GM19372 (cell line): ENCODE measurements at regions not wholly inside any gene's neighbourhood (a gene's known extent, or its start where the extent isn't known, plus 50 kb on each side); places are given as distances from the start of the nearest gene placed in this dataset.

ENCODE experiments used
- ATAC-seq: cut with Tn5 transposase; IDR thresholded peaks from one replicate; pipeline ENCODE4 v1.9.1; 2021; ENCODE audit warnings: mild to moderate bottlenecking, low read depth, moderate library complexity; ENCODE audit not compliant: unreplicated experiment

DNA sequence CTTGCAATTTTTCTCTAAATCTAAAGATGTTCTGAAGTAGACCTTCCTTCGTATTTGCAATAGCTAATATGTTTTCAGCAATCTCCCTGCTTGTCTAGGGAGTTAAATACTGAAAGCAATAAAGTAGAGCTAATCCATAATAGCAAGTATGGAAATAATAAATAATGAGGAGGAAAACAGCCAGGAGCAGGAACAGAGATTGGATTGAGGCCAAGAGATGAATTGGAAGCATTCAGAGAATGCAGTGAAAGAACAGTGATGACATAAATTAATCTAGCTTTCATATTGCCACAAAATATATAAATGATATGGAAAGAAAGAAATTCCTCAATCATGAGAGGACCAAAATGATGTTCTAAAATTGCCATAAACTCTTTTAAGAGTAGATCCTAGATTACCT is 679.7 kb downstream of the METTL4 start:
- no peak for ATAC-seq

DNA sequence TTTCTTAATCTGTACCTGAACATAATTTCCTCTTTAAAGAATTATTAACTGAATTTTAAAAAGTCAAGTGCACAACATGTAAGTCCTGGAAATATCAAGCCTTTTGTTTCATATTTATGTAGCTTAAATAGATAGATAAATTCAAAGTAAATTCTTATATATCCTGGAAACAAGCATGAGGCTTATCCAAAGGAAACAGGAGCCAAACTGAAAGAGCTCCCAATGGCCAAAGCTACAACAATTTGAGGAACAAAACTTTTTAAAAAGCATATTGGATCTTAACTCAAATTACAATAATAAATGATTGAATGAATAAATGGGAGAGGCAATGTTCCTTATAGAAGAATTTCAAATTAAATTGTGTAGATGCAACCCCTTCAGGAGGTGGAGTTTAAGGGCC is 679.1 kb downstream of the METTL4 start:
- no peak for ATAC-seq

DNA sequence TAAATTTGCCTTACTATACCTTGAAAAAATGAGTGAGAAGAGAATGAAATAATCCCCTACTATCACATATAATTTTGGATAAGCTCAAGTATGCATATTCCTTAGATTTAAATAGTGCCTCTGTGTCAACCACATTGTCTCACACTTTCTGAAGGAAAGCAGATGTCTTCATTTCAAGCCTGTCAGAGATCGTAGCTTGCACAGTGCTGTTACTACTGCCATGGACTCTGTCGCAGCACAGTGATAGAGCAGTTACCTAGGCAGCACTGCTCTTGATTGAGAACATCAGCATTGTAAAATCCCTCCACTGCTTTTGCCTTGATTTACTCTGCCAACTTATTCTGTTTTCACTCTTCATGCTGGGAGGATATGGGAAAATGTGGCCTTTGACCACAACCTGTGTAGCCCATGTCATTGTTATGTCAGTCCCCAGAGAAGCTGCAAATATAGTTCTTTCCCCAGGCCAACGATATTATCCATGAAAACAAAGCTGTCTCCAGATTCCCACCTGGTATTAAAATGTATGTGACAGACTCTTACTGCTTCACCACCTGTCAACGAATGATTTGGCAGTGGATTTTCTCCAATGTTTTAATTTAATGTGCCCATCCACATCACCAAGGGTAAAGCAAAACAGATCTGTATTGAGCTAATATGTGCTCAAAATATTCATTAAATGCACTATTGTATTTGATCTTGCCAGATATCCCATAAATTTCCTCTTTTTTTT is 675.7 kb downstream of the METTL4 start:
- ATAC-seq: no peak

DNA sequence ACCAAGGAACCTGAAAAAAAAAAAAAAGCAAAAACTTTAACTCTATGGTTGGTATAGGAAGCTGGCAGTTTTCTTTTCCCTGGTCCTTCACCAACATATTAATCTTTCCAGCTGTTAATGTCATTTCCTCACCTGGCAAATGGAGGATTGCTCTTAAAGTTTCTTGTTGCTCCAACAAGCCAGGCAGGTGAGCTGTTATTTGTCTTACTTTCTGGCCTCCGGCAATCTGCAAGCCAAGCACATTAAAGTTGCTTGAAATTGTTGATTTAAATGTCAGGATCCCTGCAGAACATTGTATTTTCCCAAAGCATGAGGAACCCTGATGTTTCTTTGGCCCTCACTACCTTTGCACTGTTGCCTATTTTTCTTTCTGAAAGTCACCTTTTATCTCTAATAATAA is 664.9 kb downstream of the METTL4 start:
- ATAC-seq: no peak

DNA sequence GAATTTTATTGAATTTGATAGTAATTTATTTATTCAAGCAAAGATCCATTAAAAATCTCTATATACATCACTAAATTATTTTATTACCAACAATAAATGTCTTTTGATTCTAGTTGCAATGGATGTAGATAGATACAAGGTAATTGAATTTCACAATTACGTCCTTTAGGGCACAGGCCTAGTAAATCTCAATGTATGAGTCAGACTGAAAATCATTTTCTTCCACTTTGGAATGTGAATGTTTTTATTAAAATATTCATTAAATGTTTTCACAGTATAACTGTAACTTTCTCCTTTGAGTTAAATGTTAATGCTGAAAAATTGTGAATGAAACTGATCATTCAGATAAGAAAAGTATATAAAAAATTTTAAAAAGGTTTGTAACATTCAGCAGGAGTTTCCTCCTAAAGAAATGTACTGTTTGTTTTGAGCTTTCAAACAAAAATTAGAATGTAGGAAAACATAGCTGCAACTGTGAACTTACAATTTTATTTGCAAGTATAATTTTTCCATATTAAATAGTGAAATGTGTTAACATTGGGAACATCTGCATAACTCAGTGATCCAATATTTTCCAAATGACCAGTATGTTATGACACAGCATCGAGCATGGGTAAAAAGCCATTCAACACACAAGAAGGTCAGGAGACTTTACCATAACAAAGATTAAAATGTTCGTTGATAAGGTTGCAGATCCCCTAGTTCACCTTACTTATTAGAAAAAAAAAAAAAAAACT is 663.7 kb downstream of the METTL4 start:
- ATAC-seq: no peak

DNA sequence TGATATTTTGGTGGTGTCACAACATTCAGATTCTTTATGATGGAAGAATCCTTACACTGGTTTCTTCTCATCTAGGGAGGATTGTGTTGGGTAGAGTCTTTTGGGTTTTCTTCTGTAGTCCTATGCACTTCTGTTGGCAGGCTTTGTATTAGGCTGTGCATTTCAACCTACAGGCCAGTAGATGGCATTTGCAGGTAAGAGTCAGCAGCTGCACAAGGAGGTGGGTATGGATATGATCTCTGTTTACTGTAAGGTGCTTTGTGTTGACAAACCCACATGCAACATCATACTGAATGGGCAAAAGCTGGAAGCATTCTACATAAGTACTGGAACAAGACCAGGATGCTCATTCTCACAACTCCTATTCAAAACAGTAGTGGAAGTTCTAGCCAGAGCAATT is 656.8 kb downstream of the METTL4 start:
- no peak for ATAC-seq

DNA sequence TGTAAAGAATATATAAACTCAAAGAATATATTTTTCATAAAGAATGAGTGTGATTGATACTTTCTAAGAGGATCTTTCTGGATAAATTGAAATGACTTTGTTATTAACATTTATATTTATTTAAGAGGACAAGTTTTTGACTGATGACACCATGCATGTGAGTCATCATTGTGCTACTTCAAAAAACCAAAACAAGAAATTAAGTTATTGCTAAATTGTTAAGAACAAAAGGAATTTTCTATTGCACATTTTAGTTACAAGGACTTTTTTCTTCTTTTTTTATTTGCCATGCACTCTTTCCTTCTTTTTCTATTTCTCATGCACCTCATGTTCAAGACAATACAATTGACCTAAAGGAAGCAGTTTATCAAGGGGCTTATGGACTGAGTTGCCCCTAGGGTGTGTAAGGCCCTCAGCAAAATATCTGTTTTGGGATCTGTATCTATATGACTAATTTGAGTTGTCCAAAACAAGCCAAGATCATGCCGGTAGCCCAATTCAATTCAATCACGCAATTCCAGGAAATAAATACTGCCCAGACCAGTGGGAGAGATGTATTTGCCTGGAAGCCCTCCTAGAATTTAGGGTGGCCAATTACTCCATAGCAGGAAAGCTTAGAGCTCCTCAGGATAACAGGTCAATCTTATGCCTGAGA is 654.3 kb downstream of the METTL4 start:
- ATAC-seq: no peak

DNA sequence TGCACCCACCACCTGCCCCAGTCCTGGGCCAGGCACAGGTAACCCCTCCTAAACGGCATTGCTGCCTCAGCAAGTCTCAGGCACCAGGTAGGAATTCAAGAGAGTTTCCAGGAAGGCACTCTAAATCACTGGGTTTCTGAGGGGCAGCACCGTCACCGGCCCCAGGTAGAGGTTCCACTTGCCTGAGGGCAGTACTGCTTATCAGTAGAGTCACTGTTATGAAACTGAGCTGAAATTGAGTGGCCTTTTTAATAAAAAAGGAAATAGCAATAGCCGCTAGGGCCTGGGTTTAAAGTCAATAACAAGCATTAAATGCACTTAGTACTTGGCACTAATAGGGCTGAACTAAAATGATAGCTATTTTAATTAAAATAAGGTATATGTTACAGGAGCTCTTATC is 653.7 kb downstream of the METTL4 start:
- no peak for ATAC-seq

DNA sequence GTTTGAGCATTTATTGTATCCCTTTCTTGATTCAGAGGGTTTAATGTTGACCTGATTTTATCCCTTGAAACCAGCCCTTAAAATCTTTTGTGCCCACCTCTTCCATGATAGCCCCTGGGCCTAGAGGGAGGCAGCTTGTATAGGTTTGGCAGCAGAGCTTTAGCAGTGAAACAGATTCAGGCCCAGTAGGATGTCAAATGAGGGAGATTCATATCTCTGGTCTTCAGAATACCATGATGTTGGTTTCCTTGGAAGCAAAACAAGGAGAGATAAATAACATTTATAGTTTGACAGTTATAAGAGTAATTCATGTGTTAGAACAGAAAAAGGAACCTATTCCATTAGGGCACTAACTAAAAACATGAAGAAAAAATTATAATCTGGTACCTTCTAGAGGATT is 649.2 kb downstream of the METTL4 start:
- no peak for ATAC-seq

DNA sequence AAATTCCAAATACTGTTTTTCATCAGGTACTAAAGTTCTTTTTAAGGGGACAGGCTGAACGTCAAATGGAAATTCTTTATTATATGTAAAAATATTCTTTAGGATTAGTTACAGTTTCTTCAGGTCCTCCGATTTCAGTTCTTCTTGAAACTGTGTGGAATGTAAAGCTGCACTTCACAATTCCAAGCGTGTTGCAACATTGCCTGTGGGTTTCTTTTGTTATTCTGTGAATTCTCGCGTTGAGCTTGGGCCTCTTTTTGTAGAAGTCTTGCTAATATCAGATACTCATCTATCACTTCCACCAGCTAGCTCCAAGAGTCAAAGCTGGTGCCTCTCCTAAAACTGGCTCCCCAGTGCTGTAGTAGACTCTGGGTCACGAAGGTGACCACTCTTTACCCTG is 642.6 kb downstream of the METTL4 start:
- no peak for ATAC-seq

DNA sequence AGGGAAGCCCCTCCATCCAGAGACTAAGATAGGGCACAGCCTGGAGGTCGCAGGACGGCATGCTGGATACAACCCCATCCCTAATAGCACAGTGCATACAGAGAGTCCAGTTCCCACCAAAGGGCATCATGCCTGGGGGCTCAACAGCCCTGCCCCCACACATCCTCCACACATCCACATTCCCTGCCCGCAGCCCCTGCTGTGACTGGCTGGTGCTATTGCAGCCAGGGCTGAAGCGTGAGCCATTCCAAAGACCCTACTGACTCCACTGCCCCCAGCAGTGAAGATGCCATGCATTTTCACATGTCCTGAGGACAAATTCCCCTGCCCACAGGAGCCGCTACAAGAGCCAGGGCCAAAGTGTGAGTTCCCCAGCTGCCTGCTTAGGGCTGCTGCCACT is 641.6 kb downstream of the METTL4 start:
- no peak for ATAC-seq

DNA sequence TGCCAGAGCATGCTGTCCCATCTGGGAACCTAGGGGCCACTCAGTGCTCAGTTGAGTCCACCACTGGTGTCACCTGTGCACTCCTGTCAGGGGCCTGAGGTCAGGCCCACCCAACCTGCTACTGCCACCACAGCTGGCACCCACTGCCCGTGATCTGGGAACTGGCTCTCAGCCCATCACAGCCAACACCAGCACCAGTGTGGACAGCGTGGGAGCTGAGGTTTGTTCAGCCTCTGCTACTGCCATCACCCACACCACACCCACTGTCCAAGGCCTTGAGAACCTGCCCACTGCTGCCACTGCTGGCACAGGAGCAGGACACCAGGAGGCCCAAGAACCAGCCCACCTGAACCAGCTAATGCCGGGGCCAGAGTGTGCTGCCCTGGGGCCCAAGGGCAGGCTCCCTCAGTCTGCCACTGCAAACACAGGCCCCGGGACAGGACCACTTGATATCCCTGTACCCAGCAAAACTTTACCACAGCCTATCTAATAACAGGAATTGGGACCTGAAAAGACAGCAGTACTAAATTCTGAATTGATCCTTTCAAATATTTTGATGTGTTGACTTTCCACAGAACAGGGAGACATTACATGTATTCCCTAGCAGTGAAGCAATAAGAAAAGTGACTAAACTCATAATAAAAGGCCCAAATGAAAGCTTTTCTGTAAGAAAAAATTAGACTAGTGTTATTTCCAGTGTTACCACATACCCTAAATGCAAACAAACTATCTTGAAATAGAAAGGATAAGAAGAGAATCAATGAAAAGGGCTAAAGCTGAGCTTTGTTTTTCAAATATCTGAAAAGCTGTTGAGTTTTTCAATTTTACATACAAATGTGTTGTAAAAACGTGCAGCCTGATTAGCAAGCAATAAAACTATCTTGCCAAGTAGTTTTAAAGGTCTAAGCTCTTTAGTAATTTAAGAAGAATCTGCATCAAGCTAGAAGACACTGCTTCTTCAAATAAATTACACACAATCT is 640.7 kb downstream of the METTL4 start:
- ATAC-seq: no peak

DNA sequence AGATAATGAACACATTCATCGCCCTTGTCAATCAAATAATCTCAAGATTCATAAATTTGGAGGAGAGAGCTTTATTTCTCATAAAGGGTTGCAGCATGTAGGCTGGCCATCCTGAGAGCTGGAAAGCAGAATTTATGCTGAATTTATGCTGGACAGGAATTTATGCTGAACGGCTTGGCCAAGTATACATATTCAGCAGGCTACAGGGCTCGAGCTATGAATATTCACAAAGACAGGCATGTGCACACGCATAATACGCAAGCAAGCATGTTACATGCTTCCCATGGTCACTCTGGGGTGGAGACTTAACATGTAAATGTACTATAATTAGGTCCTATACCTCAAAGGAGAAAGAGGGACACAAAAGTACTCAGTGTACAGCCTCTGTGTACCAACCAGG is 618.8 kb downstream of the METTL4 start:
- no peak for ATAC-seq

DNA sequence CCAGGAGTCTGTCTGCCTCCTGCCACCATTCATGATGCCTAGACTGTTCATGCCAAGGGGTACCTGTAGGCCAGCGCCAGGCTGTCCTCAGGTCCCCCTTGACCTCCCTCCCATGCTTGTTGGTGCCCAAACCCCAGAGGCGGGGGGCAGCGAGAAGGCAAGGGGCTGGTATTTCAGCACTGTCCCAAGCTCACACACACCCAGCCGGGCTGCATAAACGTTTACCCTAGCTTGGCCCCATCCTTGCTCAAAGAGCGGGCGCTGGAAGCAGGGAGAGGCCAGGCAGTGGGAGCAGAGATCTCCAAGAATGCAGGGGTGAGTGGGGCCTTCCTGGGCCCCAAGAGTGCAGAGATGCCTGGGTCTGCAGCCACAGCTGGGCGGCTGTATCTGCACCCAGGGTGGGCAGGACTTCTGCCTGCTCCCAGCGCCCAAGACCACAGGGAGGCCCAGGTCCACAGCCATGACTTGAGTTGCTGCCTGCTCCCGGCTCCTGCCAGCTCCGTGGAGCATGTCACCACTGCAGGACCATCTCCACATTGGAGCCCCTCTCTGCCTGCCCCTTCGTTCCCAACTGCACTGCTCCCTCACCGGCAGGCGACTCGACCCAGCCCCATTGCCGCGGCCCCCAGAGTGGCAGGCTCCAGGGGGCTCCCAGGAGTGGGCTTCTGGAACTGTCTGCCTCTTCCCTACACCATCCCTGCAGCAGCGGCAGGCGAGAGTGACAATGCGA is 616.6 kb downstream of the METTL4 start:
- no peak for ATAC-seq

DNA sequence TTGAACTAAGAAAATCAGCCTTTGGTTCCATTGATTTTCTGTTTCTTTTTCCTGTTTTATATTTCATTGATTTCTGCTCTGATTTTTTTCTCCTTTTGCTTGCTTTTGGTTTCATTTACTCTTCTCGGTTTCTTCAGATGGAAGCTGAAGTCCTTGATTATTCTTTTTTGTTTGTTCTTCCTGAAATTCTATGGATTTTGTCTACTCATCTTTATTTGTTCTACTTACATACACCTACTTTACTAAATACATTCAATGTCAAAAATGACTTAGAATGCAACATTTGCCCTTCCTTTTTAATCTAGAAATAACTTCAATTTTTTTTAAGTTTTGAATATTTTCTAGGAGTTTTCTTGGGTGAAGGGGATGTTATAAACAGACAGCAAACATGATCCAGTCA is 612.5 kb downstream of the METTL4 start:
- no peak for ATAC-seq

DNA sequence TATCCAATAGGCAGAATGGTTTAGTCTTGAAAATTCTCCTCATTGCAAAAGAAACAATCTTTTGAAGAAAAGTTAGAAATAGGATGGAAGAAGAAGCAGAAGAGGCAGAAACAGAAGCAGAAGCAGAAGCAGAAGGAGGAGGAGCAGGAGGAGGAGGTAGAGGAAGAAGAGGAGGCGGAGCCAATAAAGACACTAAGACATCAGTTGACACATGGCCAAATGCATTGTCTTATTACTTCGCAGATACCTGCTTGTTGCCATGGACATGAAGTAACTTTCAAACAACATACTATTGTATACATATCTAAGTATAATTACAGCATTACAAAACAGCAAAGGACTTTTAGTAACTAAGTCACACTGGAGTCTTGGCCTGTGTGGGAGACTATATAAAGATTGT is 606.3 kb downstream of the METTL4 start:
- no peak for ATAC-seq

DNA sequence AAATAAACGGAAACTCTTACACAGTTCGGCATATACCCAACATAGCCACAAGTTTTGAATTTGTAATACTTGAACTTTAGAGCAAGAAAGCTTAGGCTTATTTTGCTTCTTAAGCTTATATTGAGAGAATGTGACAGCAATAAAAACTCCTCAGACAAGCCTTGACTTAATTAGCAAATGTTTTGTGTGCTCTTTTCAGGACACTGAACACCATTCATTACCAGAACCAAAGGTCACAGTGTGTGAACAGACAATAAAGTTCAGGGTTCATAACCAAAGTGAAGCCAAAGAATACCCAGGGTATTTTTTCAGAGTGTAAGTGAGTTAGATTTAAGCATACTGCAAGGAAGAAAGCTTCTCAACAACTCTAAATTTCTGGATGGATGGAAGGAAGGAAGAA is 605.8 kb downstream of the METTL4 start:
- ATAC-seq: no peak

DNA sequence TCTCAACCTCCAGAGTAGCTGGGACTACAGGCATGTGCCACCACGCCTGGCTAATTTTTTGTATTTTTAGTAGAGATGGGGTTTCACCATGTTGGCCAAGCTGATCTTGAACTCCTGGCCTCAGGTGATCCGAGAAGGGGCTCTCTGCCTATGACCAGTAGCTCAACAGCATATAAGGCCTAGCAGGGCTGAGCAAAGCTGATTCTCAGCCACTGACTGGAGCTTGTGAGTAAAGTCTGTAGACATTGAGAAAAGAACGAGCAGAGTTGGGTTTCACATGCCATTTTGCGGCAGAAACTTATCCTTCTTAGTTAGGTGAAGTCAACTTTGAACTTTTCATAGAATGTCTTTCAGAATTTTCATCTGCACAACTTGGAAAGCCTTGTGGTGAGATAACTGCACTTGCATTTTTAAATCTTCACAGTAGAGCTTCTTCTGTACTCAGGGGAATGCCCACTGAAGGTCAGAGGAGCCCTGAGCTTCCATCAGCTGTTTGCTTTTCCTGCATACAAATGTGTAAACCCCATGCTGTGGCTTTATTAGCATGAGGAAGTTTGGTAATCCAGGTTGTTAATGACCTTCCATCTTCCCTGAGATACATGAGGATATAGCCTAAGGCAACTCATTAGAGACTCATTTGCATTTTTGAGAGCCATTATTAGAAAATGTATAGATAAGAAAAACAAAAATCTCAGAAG is 602.4 kb downstream of the METTL4 start:
- ATAC-seq: no peak

DNA sequence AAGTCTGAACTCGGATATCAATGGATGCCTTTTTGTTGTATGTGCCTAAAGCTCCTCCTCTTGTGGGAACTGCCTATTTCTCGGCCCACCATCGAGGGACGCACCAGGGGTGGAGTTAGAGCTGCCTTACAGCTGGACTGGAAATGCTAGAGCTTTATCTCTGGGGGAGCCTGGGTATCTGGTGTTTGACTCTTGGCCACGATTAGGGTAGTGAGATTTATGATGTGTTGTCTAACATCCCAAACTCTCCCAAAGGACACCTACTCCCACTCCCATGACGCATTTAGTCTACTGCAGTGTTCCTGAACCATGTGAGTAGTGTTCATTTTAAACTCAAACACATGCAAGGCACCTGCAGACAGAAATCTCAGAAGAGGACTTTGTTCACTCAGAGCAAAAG is 594.8 kb downstream of the METTL4 start:
- no peak for ATAC-seq
